ENCODE measurements at regions not wholly inside any gene's neighbourhood (a gene's known extent, or its start where the extent isn't known, plus 50 kb on each side); places are given as distances from the start of the nearest gene placed in this dataset.

DNA sequence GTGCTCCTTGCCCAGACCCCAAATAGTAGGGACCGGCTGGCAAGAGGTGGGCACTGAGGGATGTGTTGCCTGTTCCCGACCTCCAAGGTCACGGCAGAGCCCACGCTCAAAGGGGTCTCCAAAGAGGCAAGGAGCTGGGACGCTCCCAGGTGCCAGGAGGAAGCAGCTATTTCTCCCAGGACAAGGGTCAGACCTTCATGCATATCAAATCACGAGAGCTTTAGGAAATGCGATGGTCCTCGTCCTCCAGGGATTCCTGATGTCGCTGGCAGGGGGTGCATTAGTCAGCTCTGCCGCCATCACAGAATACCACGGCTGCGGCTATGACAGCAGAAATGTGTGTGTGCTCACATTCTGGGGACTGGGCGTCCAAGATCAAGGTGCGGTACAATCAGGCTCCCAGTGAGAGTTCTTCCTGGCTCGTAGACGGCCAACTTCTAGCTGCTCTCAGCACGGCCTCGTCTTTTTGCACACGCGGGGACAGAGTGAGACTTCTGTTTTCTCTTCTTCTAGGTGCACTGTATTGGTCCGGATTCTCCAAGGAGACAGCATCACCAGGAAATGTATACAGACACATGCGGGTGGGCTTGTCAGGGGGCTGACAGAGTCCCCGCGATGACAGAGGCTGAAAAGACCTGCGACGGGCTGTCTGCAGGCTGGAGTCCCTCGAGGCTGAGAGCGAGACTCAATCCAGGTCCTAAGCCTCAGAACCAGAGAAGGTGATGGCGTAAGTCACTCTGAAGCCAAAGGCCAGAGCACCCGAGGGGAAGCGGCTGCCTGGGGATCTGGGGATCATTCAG lies 81.6 kb downstream of the SHANK2 start:
- TF ChIP-seq, protein P1, sequence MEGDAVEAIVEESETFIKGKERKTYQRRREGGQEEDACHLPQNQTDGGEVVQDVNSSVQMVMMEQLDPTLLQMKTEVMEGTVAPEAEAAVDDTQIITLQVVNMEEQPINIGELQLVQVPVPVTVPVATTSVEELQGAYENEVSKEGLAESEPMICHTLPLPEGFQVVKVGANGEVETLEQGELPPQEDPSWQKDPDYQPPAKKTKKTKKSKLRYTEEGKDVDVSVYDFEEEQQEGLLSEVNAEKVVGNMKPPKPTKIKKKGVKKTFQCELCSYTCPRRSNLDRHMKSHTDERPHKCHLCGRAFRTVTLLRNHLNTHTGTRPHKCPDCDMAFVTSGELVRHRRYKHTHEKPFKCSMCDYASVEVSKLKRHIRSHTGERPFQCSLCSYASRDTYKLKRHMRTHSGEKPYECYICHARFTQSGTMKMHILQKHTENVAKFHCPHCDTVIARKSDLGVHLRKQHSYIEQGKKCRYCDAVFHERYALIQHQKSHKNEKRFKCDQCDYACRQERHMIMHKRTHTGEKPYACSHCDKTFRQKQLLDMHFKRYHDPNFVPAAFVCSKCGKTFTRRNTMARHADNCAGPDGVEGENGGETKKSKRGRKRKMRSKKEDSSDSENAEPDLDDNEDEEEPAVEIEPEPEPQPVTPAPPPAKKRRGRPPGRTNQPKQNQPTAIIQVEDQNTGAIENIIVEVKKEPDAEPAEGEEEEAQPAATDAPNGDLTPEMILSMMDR (IDR thresholded peaks at IDR 0.05; ENCODE audit: insufficient read depth, low read length, poor library complexity, severe bottlenecking): no peak
- no peak for TF ChIP-seq EZH2phosphoT487 (conservative IDR thresholded peaks at IDR 0.05; ENCODE audit: low read length)
